GM18861 (cell line): ENCODE measurements at regions not wholly inside any gene's neighbourhood (a gene's known extent, or its start where the extent isn't known, plus 50 kb on each side); places are given as distances from the start of the nearest gene placed in this dataset.
A peak's percentile ranks its signal among the peaks of the same experiment; 100 is the strongest.
"Not testable (repeated sequence)": the region's sequence is repeated elsewhere in the genome, so short reads cannot be mapped to it uniquely, and the experiment has no call there.

Experiments
- ATAC-seq: cut with Tn5 transposase; IDR thresholded peaks from one replicate; pipeline ENCODE4 v1.9.1; 2021; ENCODE audit not compliant: unreplicated experiment

GRCh38 chr1:112821307-112822063, 106.4 kb upstream of the PPM1J start:
- not testable (repeated sequence) for ATAC-seq

DNA sequence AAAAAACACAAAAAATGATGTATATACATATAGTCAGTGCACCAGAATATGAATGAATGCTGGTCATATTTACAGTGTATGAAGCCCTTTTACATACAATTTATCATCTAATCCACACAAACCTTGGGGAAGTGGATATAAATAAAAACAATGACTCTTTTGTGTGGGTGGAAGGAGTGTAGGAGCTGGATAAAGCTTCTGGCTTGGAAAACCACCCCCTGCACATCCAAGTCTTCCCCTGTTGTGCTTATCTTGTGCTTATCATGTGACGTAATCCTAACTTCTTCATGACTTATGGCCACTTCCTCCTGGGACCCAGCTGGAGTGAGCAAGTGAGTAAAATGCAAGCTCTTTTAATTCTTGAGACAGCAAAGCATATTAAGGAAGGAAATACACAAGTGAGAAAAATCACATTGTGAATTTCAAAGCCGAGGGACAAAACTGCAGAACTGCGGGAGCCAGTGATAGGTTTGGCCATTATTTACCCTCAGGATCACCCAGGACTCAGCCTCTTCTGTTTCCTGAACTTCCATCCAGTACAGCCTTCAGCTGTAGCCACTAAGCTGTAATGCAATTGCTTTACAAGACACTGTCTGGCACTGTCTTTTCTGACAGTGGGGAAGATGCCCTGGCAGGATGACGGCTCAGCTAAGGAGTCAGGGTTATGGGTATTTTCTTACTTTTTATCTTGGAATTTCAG, 104.0 kb upstream of the PPM1J start:
- no peak for ATAC-seq

GRCh38 chr1:112817555-112818373, 102.6 kb upstream of the PPM1J start:
- no peak for ATAC-seq

GRCh38 chr1:112815376-112815775, 100.2 kb upstream of the PPM1J start:
- ATAC-seq, result no peak

DNA sequence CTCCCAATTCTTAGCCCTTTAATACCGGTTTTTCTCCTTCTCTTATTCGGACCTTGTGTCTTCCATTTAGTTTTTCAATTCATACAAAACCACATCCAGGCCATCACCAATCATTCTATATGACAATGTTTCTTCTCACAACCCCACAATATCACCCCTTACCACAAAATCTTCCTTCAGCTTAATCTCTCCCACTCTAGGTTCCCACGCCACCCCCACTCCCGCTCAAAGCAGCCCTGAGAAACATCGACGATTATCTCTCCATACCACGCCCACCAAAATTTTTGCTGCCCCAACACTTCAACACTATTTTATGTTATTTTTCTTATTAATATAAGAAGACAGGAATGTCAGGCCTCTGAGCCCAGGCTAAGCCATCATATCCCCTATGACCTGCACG, 99.5 kb upstream of the PPM1J start:
- ATAC-seq, result not testable (repeated sequence)

- ATAC-seq, result no peak
These were observed 93.9 kb upstream of the PPM1J start for GRCh38 chr1:112808861-112809684.

DNA sequence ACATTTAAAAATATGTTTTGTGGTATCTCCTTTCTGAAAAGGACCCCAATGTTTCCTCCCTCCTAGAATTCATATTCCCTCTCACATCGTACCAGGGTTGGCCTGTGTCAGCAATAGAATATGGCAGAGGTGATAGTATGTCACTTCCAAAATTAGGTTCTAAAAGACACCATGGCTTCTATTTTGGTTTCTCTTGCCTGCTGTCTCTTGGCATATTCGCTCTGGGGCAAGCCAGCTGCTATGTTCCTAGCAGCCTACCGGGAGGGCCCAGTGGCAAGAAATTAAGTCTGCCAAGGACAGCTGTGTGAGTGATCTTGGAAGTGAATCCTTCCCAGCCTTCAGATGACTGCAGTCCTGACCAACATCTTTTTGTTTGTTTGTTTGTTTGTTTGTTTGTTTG, 92.9 kb upstream of the PPM1J start:
- ATAC-seq, result no peak

DNA sequence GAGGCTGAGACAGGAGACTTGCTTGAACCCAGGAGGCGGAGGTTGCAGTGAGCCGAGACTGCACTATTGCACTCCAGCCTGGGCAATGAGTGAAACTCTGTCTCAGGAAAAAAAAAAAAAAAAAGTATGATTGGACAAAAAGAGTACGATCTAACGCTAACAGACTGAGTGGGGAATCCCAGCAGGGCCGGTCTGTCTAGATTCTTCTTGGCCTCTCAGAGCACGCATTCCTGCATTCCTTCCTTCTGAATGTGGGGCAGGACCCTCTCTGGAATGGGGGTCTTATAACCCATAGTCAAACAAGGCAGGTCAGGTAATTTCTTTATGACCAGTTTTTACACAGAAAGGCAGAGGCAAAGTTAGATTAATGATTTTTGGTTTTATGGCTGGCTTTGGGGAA, 92.0 kb upstream of the PPM1J start:
- ATAC-seq, result no peak

DNA sequence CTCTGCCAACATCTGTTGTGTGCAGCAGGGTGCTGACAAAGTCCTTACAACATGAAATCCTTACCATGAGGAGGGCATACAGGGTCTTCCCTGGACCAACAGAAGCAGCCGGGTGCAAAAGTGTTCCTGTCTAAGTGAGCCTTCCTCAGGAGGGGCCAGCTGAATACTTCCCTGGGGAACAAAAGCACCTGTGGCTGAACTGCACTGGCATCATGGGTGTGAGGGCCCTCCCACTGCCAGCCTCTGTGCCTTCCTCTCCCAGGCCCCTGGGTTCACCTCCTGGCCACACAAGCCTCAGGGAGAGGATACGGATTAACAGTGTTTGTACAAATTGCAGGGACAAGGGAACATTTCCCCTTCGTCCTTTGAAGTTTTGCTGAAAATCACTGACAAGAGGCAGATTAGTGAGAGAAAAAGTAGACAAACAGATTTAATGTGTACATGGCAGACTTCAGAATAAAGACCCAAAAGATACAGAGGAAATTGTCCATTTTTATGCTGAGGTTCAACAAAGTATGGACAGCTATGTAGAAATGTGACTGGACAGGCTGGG, 91.0 kb upstream of the PPM1J start:
- ATAC-seq, result no peak

GRCh38 chr1:112805155-112805853, 90.2 kb upstream of the PPM1J start:
- no peak for ATAC-seq

DNA sequence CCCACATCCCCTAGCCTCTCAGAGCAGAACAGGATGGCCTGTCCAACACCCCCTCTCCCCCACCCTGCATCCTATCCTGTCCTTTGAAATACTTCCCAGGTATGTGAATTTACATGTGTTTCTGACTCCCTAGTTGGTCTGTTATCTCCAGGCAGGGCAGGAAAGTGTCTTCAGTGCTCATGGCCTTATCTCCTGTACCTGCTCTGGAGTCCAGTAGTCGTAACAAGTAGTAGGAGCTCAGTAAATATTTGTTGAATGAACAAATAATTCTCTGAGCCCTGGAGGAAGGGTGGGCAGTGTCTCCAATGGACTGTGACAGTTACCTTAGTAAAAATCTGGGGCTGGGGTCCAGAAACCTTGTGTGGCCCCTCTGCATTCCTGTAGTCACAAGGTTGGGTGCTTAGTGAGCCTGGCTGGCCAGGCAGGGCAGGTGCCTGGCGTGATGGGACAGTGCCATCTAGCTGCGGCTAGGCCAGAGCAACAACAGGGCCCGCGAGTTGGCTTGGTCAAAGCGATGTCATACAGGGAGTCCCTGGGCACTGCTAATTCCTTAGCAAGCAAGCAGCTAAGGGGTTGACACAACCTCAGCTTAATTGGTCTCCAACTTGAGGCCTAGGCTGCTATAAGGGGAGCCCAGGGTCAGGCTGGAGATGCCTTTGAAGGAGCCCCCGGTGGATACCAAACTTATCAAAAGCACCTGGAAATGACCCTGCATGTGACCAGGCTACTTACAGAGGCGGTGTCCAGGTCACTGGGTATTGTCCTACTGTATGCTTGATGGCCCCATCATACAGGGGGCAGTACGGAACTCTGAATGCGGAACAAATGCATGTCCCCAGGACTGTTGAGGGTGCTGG, 89.0 kb upstream of the PPM1J start:
- ATAC-seq, result peak; percentile 52

- ATAC-seq, result no peak
These were observed 85.2 kb upstream of the PPM1J start for GRCh38 chr1:112800289-112800688.

DNA sequence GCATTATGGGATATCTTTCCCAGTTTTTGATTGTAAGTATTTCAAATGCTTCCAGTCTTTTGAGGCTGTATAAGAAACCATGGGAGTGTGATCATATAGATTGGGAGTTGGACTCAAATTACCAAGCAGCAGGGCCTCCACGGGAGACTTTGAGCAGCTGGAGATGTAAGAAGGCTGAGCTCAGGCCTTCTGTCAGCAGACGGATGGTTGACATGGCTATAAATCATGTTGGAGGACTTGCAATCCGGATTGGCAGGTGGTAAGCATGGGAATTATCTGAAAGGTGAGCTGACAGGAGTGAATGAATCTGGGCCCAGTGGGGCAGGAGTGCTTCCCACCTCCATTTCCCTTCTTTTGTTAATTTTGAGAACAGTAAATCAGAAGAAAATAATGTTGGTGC, 83.2 kb upstream of the PPM1J start:
- no peak for ATAC-seq

- ATAC-seq, result no peak
These were observed 82.1 kb upstream of the PPM1J start for GRCh38 chr1:112797224-112797623.

- ATAC-seq, result no peak
These were observed 79.6 kb upstream of the PPM1J start for GRCh38 chr1:112794654-112795239.

DNA sequence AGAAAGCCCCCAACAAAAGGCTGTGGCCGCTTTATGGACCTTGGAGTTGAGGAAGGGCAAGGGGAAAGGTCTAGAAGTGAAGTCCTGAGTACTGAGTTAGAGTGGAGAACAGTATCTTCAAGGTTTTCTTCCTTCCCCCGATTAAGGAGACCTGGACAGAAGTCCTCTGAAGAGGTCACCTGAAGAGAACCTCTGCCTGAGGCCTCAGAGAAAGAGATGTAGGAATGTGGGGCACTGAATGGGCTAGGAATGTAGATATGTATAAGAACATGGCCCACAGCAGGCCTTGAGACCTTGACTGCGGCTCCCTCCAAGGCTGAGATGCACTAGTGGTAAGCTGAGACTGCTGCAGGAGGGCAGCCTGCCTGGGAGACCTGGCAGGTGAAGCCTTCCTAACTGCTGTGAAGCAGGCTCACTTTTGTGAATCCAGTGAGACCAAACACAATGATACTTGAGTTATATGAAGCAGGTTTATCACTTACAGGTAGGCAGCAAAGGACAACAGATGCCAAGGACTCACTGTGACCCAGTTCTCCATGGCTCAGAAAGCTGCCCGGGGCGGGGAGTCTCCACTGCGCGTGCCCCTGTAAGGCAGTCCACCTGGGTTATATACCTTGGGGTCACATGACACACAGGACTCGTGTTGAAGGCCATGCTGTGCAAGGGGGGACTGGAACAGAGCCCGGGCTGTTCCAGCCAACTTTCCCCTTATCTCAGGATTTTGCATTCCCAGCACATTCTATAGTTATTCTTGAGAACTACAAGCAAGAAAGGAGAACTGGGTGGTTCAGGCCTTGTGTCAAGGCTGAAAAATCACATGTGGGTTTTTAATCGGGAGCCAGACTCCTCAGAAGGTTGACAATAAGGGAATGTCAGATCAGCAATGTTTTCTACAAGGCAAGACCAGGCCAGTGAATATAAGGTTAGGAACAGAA, 78.8 kb upstream of the PPM1J start:
- ATAC-seq, result no peak

DNA sequence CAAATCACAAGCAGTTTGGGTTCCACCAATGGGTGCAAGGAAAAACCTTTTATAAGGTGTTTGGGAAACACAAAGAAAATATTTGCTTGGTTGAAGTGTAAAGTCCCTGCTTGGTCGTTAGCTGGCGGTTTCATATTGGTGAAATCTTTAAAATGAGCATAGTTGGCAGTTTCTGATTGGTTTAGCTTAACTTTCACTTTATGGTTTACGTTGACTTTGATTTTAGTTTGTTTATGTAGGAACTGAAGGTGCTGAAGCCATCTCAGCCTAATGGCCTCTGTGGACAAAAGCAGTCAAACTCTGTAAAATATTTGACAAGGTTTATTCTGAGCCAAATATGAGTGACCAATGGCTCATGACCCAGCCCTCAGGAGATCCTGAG, 76.6 kb upstream of the PPM1J start:
- no peak for ATAC-seq
